Dendritic cell treated with granulocyte-macrophage colony-stimulating factor and Interleukin-4, amounts not matched to agents 40 ng/mL and 50 ng/mL, for 4 days (primary cell): ENCODE measurements at regions not wholly inside any gene's neighbourhood (a gene's known extent, or its start where the extent isn't known, plus 50 kb on each side); places are given as distances from the start of the nearest gene placed in this dataset.

Experiments used
- H3K27ac Mint-ChIP-seq: one replicate; pipeline ENCODE4 v1.8.0; 2022; ENCODE audit warnings: mild to moderate bottlenecking, mixed read lengths
- H3K27me3 Mint-ChIP-seq: one replicate; pipeline ENCODE4 v1.8.0; 2022; ENCODE audit warnings: mild to moderate bottlenecking, mixed read lengths
- H3K36me3 Mint-ChIP-seq: one replicate; pipeline ENCODE4 v1.8.0; 2022; ENCODE audit warnings: low read depth, mixed read lengths
- H3K4me1 Mint-ChIP-seq: one replicate; pipeline ENCODE4 v1.8.0; 2022; ENCODE audit warnings: low read depth, mixed read lengths
- H3K4me3 Mint-ChIP-seq: one replicate; pipeline ENCODE4 v1.8.0; 2022; ENCODE audit warnings: mild to moderate bottlenecking, moderate library complexity, mixed read lengths
- H3K9me3 Mint-ChIP-seq: one replicate; pipeline ENCODE4 v1.8.0; 2022; ENCODE audit warnings: mixed read lengths
- intact Hi-C: fragments of 100-400 bp; cut with micrococcal nuclease; formaldehyde crosslinking; loops from one replicate; pipeline ENCODE4 v1.15.0; 2022

GRCh38 chr4:60846678-60847077, 353.4 kb upstream of the ADGRL3 start:
- Mint-ChIP-seq H3K9me3 (peaks cover 12% of the 10 kb centered on the region), H3K4me1 (no peaks in the 10 kb centered on the region), H3K27ac (no peak overlapping the region), H3K27me3 (no peaks in the 10 kb centered on the region), H3K4me3 (no peak overlapping the region), H3K36me3 (no peaks in the 10 kb centered on the region)
- intact Hi-C loops: no loop called here

GRCh38 chr4:60847614-60848013, 352.5 kb upstream of the ADGRL3 start:
- Mint-ChIP-seq H3K9me3 (peaks cover 18% of the 10 kb centered on the region), H3K36me3 (no peaks in the 10 kb centered on the region), H3K4me1 (no peaks in the 10 kb centered on the region), H3K4me3 (no peak overlapping the region), H3K27ac (no peak overlapping the region), H3K27me3 (no peaks in the 10 kb centered on the region)
- intact Hi-C loops: no loop called here

- no peaks in the 10 kb centered on the region for H3K36me3 Mint-ChIP-seq
- no peak overlapping the region for H3K4me3 Mint-ChIP-seq
- peaks cover under 1% of the 10 kb centered on the region for H3K9me3 Mint-ChIP-seq
- H3K27me3 Mint-ChIP-seq: no peaks in the 10 kb centered on the region
- intact Hi-C loops: no loop called here
- no peak overlapping the region for H3K27ac Mint-ChIP-seq
- no peaks in the 10 kb centered on the region for H3K4me1 Mint-ChIP-seq
These were observed 342.9 kb upstream of the ADGRL3 start for GRCh38 chr4:60857130-60857753.

GRCh38 chr4:60863442-60863841, 336.7 kb upstream of the ADGRL3 start:
- Mint-ChIP-seq H3K27me3 (no peaks in the 10 kb centered on the region), H3K36me3 (no peaks in the 10 kb centered on the region), H3K4me3 (no peak overlapping the region), H3K4me1 (no peaks in the 10 kb centered on the region), H3K27ac (no peak overlapping the region), H3K9me3 (peaks cover 6% of the 10 kb centered on the region)
- intact Hi-C loops: no loop called here

- peaks cover 6% of the 10 kb centered on the region for H3K9me3 Mint-ChIP-seq
- intact Hi-C loops: no loop called here
- H3K27ac Mint-ChIP-seq: no peak overlapping the region
- no peaks in the 10 kb centered on the region for H3K4me1 Mint-ChIP-seq
- no peak overlapping the region for H3K4me3 Mint-ChIP-seq
- no peaks in the 10 kb centered on the region for H3K36me3 Mint-ChIP-seq
- no peaks in the 10 kb centered on the region for H3K27me3 Mint-ChIP-seq
These were observed 334.9 kb upstream of the ADGRL3 start for GRCh38 chr4:60865273-60865672.

GRCh38 chr4:60868232-60868960, 331.7 kb upstream of the ADGRL3 start:
- no peak overlapping the region for H3K4me3 Mint-ChIP-seq
- no peaks in the 10 kb centered on the region for H3K27me3 Mint-ChIP-seq
- peaks cover 6% of the 10 kb centered on the region for H3K9me3 Mint-ChIP-seq
- no peaks in the 10 kb centered on the region for H3K36me3 Mint-ChIP-seq
- intact Hi-C loops: no loop called here
- H3K27ac Mint-ChIP-seq: no peak overlapping the region
- H3K4me1 Mint-ChIP-seq: no peaks in the 10 kb centered on the region

GRCh38 chr4:60879135-60879701, 320.9 kb upstream of the ADGRL3 start:
- Mint-ChIP-seq H3K27me3 (no peaks in the 10 kb centered on the region), H3K4me3 (no peak overlapping the region), H3K9me3 (no peaks in the 10 kb centered on the region), H3K36me3 (no peaks in the 10 kb centered on the region), H3K4me1 (no peaks in the 10 kb centered on the region), H3K27ac (no peak overlapping the region)
- intact Hi-C loops: no loop called here

GRCh38 chr4:60884587-60884986, 315.5 kb upstream of the ADGRL3 start:
- no peaks in the 10 kb centered on the region for H3K27me3 Mint-ChIP-seq
- H3K4me1 Mint-ChIP-seq: no peaks in the 10 kb centered on the region
- H3K27ac Mint-ChIP-seq: no peak overlapping the region
- intact Hi-C loops: no loop called here
- no peaks in the 10 kb centered on the region for H3K36me3 Mint-ChIP-seq
- H3K9me3 Mint-ChIP-seq: peaks cover 23% of the 10 kb centered on the region
- no peak overlapping the region for H3K4me3 Mint-ChIP-seq

- Mint-ChIP-seq H3K9me3 (peaks cover 24% of the 10 kb centered on the region), H3K27ac (no peak overlapping the region), H3K27me3 (no peaks in the 10 kb centered on the region), H3K36me3 (no peaks in the 10 kb centered on the region), H3K4me3 (no peak overlapping the region), H3K4me1 (no peaks in the 10 kb centered on the region)
- intact Hi-C loops: no loop called here
These were observed 315.1 kb upstream of the ADGRL3 start for GRCh38 chr4:60885011-60885410.

GRCh38 chr4:60890743-60891142, 309.4 kb upstream of the ADGRL3 start:
- Mint-ChIP-seq H3K27me3 (no peaks in the 10 kb centered on the region), H3K27ac (no peak overlapping the region), H3K4me3 (no peak overlapping the region), H3K4me1 (no peaks in the 10 kb centered on the region), H3K9me3 (peaks cover 32% of the 10 kb centered on the region), H3K36me3 (no peaks in the 10 kb centered on the region)
- intact Hi-C loops: no loop called here

GRCh38 chr4:60891947-60892346, 308.2 kb upstream of the ADGRL3 start:
- no peak overlapping the region for H3K27ac Mint-ChIP-seq
- no peak overlapping the region for H3K4me3 Mint-ChIP-seq
- H3K27me3 Mint-ChIP-seq: no peaks in the 10 kb centered on the region
- intact Hi-C loops: no loop called here
- H3K4me1 Mint-ChIP-seq: no peaks in the 10 kb centered on the region
- H3K36me3 Mint-ChIP-seq: no peaks in the 10 kb centered on the region
- H3K9me3 Mint-ChIP-seq: peaks cover 32% of the 10 kb centered on the region

GRCh38 chr4:60897415-60897814, 302.7 kb upstream of the ADGRL3 start:
- H3K4me1 Mint-ChIP-seq: no peaks in the 10 kb centered on the region
- no peaks in the 10 kb centered on the region for H3K36me3 Mint-ChIP-seq
- H3K9me3 Mint-ChIP-seq: peaks cover 8% of the 10 kb centered on the region
- no peaks in the 10 kb centered on the region for H3K27me3 Mint-ChIP-seq
- H3K4me3 Mint-ChIP-seq: no peak overlapping the region
- intact Hi-C loops: no loop called here
- no peak overlapping the region for H3K27ac Mint-ChIP-seq

GRCh38 chr4:60905162-60905561, 295.0 kb upstream of the ADGRL3 start:
- Mint-ChIP-seq H3K27me3 (no peaks in the 10 kb centered on the region), H3K36me3 (no peaks in the 10 kb centered on the region), H3K9me3 (no peaks in the 10 kb centered on the region), H3K27ac (no peak overlapping the region), H3K4me1 (no peaks in the 10 kb centered on the region), H3K4me3 (no peak overlapping the region)
- intact Hi-C loops: no loop called here

- H3K9me3 Mint-ChIP-seq: no peaks in the 10 kb centered on the region
- no peaks in the 10 kb centered on the region for H3K27me3 Mint-ChIP-seq
- no peaks in the 10 kb centered on the region for H3K36me3 Mint-ChIP-seq
- intact Hi-C loops: no loop called here
- no peak overlapping the region for H3K4me3 Mint-ChIP-seq
- H3K4me1 Mint-ChIP-seq: no peaks in the 10 kb centered on the region
- H3K27ac Mint-ChIP-seq: no peak overlapping the region
These were observed 289.0 kb upstream of the ADGRL3 start for GRCh38 chr4:60911127-60911526.
